SK-N-SH (cell line): ENCODE measurements at regions not wholly inside any gene's neighbourhood (a gene's known extent, or its start where the extent isn't known, plus 50 kb on each side); places are given as distances from the start of the nearest gene placed in this dataset.

Source experiments
- CTCF ChIA-PET: fragments of 300-600, 350-600 bp; formaldehyde crosslinking; extraction: SDS; loops from one replicate; lab custom pipeline; 2021; lab: Yijun Ruan, JAX
- POLR2A ChIA-PET: fragments of 350-600 bp; sonication (Branson Sonifier 250); formaldehyde crosslinking; extraction: SDS; loops from one replicate; lab custom pipeline; 2020; ENCODE audit warnings: antibody characterized with exemption, inconsistent platforms; lab: Yijun Ruan, JAX
- DNase-seq: peaks from one replicate; pipeline ENCODE4 v3.0.0; 2012
- H2AFZ ChIP-seq: fragments of 200-600 bp; sonication (generic); 2 replicates; pipeline ENCODE4 v1.8.1; 2016; ENCODE audit warnings: antibody characterized with exemption, mild to moderate bottlenecking, low read depth
- H3F3A ChIP-seq: fragments of 200-600 bp; sonication (generic); replicated peaks from 2 replicates; pipeline ENCODE3; 2016; ENCODE audit warnings: antibody characterized with exemption, mild to moderate bottlenecking; ENCODE audit not compliant: insufficient read depth
- H3K27ac ChIP-seq, 2 experiments: fragments of 200-500 bp in 1 of 2; fragments of 200-600 bp in 1 of 2; sonication (Bioruptor generic) in 1 of 2; sonication (generic), shearing (Covaris generic) in 1 of 2; 2 replicates each; pipeline versions ENCODE4 v1.5.1 to v1.6.1; 2014 to 2016; ENCODE audit warnings: low read depth in 2 of 2, inconsistent platforms in 1 of 2, low read length in 1 of 2, mild to moderate bottlenecking in 1 of 2, mixed read lengths in 1 of 2
- H3K27me3 ChIP-seq: fragments of 200-600 bp; sonication (generic), shearing (Covaris generic); 2 replicates; pipeline ENCODE4 v1.6.1; 2016; ENCODE audit warnings: mixed run types; ENCODE audit not compliant: insufficient read depth
- H3K36me3 ChIP-seq, 2 experiments: fragments of 200-500 bp in 1 of 2; fragments of 200-600 bp in 1 of 2; sonication (Bioruptor generic) in 1 of 2; sonication (generic) in 1 of 2; replicated peaks in 1 of 2; 2 replicates each; pipeline versions ENCODE3 to v1.5.1; 2014 to 2016; ENCODE audit warnings: low read length in 1 of 2, mild to moderate bottlenecking in 1 of 2; ENCODE audit not compliant: insufficient read depth in 2 of 2, control insufficient read depth in 1 of 2
- H3K4me1 ChIP-seq, 2 experiments: fragments of 200-500 bp in 1 of 2; fragments of 200-600 bp in 1 of 2; sonication (Bioruptor generic) in 1 of 2; sonication (generic), shearing (Covaris generic) in 1 of 2; 2 replicates each; pipeline versions ENCODE4 v1.5.1 to v1.6.1; 2014 to 2016; ENCODE audit warnings: low read depth in 1 of 2, low read length in 1 of 2, mixed run types in 1 of 2; ENCODE audit not compliant: insufficient read depth in 2 of 2, control insufficient read depth in 1 of 2
- H3K4me2 ChIP-seq: fragments of 200-600 bp; sonication (generic), shearing (Covaris generic); 2 replicates; pipeline ENCODE4 v1.6.1; 2017; ENCODE audit warnings: mixed run types
- H3K4me3 ChIP-seq, 2 experiments: fragments of 200-500 bp in 1 of 2; fragments of 200-600 bp in 1 of 2; sonication (Bioruptor generic) in 1 of 2; sonication (generic), shearing (Covaris generic) in 1 of 2; 2 replicates each; pipeline versions ENCODE4 v1.5.1 to v1.8.1; 2014 to 2016; ENCODE audit warnings: low read depth in 2 of 2, inconsistent platforms in 1 of 2, low read length in 1 of 2, mild to moderate bottlenecking in 1 of 2, mixed read lengths in 1 of 2, moderate library complexity in 1 of 2
- H3K79me2 ChIP-seq: fragments of 200-600 bp; sonication (generic); 2 replicates; pipeline ENCODE4 v1.8.1; 2017; ENCODE audit warnings: mild to moderate bottlenecking; ENCODE audit not compliant: insufficient read depth
- H3K9ac ChIP-seq: fragments of 200-600 bp; sonication (generic); 2 replicates; pipeline ENCODE4 v1.6.1; 2017; ENCODE audit warnings: mixed run types
- H3K9me2 ChIP-seq: fragments of 200-600 bp; sonication (generic); 2 replicates; pipeline ENCODE4 v1.6.1; 2017; ENCODE audit warnings: mixed run types
- H3K9me3 ChIP-seq: fragments of 200-600 bp; sonication (generic); 2 replicates; pipeline ENCODE4 v1.6.1; 2017; ENCODE audit warnings: mixed run types, mild to moderate bottlenecking, moderate library complexity
- H4K20me1 ChIP-seq: fragments of 200-600 bp; sonication (generic); 2 replicates; pipeline ENCODE4 v1.6.1; 2017; ENCODE audit warnings: mild to moderate bottlenecking, mixed run types; ENCODE audit not compliant: insufficient read depth
- CHD2 ChIP-seq: fragments of 150-350 bp; IDR thresholded peaks from 2 replicates; pipeline ENCODE4 v1.6.1; 2018; ENCODE audit warnings: low read length; ENCODE audit not compliant: partially characterized antibody
- EP300 ChIP-seq, 2 experiments: IDR thresholded peaks; 2 replicates each; pipeline versions ENCODE4 v1.4.0 to v1.6.1; 2012; ENCODE audit warnings: borderline replicate concordance in 1 of 2, low read depth in 1 of 2, low read length in 1 of 2
- EZH2phosphoT487 ChIP-seq: fragments of 200-600 bp; sonication (generic); IDR thresholded peaks from 2 replicates; pipeline ENCODE4 v1.6.1; 2017; ENCODE audit warnings: low read depth, mixed run types, mild to moderate bottlenecking, antibody characterized with exemption, moderate library complexity, borderline replicate concordance
- GABPA ChIP-seq: IDR thresholded peaks from 2 replicates; pipeline ENCODE4 v1.4.0; 2012; ENCODE audit warnings: low read depth, mild to moderate bottlenecking
- MEF2A ChIP-seq: IDR thresholded peaks from 2 replicates; pipeline ENCODE4 v1.4.0; 2012; ENCODE audit warnings: low read depth, borderline replicate concordance
- RAD21 ChIP-seq: IDR thresholded peaks from 2 replicates; pipeline ENCODE4 v1.6.1; 2012; ENCODE audit warnings: mild to moderate bottlenecking, low read length
- RCOR1 ChIP-seq: fragments of 150-350 bp; IDR thresholded peaks from 2 replicates; pipeline ENCODE4 v1.6.1; 2017; ENCODE audit warnings: antibody characterized with exemption, low read length
- RFX5 ChIP-seq: IDR thresholded peaks from 2 replicates; pipeline ENCODE4 v1.6.1; 2012; ENCODE audit warnings: mild to moderate bottlenecking, improper control_type of control experiment, low read length
- RXRA ChIP-seq: IDR thresholded peaks from 2 replicates; pipeline ENCODE4 v1.4.0; 2012; ENCODE audit warnings: low read depth, mild to moderate bottlenecking, borderline replicate concordance
- SIN3A ChIP-seq: IDR thresholded peaks from 2 replicates; pipeline ENCODE4 v1.6.1; 2012; ENCODE audit warnings: low read depth, mild to moderate bottlenecking, low read length, moderate library complexity, borderline replicate concordance
- TCF12 ChIP-seq: IDR thresholded peaks from 2 replicates; pipeline ENCODE4 v1.4.0; 2012
- TEAD4 ChIP-seq: IDR thresholded peaks from 2 replicates; pipeline ENCODE4 v1.4.0; 2012; ENCODE audit warnings: mild to moderate bottlenecking, borderline replicate concordance; ENCODE audit not compliant: insufficient read depth
- YY1 ChIP-seq: IDR thresholded peaks from 2 replicates; pipeline ENCODE4 v1.4.0; 2012; ENCODE audit warnings: low read depth, mild to moderate bottlenecking
- WGBS: methylation state at CpG from one replicate; pipeline ENCODE4 v1.1.6; 2017; ENCODE audit warnings: low lambda C conversion rate; 5-methylcytosine and 5-hydroxymethylcytosine counted together
- TF ChIP-seq, protein P1 (sequence below): fragments of 200-600 bp; sonication (generic); IDR thresholded peaks from 2 replicates; pipeline ENCODE4 v1.6.1; 2017; ENCODE audit warnings: antibody characterized with exemption, mild to moderate bottlenecking, moderate library complexity
- TF ChIP-seq, protein P2 (sequence below): IDR thresholded peaks from 2 replicates; pipeline ENCODE4 v1.6.1; 2012; ENCODE audit warnings: mild to moderate bottlenecking, low read depth, low read length, moderate library complexity
- TF ChIP-seq, protein P3 (sequence below): IDR thresholded peaks from 2 replicates; pipeline ENCODE4 v1.4.0; 2012; ENCODE audit warnings: low read depth

DNA sequence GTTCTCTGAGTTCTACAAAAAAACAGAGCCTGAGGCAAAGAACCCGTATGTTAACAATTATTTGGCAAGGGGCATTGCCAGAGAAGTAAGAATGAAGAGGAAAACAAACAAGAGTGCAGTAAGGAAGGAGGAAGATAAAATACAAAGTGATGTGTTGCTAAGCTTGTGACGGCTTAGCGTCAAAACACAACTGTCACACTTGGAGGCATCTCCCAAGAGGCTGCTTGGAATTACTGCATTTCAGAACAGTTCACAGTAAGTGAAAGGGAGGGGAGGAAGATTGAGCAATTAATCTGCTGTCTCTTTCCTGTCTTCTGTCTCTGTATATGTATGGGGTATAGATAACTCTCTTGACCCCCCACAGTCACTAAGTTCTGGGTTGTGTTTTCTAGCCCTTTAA, 1017.0 kb upstream of the TMPRSS15 start:
- CTCF ChIA-PET = no interaction called here
- Histone ChIP-seq H3K27ac (no peak overlapping the region), H3K27me3 (no peaks in the 10 kb centered on the region), H3F3A (no peaks in the 10 kb centered on the region), H3K9me3 (peaks cover 4% of the 10 kb centered on the region), H3K4me3 (no peak overlapping the region), H3K9ac (no peak overlapping the region), H3K79me2 (no peaks in the 10 kb centered on the region), H3K36me3 (no peaks in the 10 kb centered on the region), H4K20me1 (no peaks in the 10 kb centered on the region), H3K4me2 (no peak overlapping the region), H2AFZ (no peak overlapping the region), H3K4me1 (no peaks in the 10 kb centered on the region)
- DNase-seq = no peak
- POLR2A ChIA-PET = no interaction called here
- WGBS = 41% methylated on average over 3 of the region's 3 CpGs
- TF ChIP-seq RAD21 = no peak
- no peak for TF ChIP-seq RCOR1
- no peak for TF ChIP-seq EP300 (IDR thresholded peaks at IDR 0.05; ENCODE audit: borderline replicate concordance in 1 of 2, low read depth in 1 of 2, low read length in 1 of 2)
- no peak for TF ChIP-seq CHD2
- TF ChIP-seq TEAD4 = no peak
- TF ChIP-seq, protein P1, sequence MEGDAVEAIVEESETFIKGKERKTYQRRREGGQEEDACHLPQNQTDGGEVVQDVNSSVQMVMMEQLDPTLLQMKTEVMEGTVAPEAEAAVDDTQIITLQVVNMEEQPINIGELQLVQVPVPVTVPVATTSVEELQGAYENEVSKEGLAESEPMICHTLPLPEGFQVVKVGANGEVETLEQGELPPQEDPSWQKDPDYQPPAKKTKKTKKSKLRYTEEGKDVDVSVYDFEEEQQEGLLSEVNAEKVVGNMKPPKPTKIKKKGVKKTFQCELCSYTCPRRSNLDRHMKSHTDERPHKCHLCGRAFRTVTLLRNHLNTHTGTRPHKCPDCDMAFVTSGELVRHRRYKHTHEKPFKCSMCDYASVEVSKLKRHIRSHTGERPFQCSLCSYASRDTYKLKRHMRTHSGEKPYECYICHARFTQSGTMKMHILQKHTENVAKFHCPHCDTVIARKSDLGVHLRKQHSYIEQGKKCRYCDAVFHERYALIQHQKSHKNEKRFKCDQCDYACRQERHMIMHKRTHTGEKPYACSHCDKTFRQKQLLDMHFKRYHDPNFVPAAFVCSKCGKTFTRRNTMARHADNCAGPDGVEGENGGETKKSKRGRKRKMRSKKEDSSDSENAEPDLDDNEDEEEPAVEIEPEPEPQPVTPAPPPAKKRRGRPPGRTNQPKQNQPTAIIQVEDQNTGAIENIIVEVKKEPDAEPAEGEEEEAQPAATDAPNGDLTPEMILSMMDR = no peak
- TF ChIP-seq MEF2A = no peak
- TF ChIP-seq EZH2phosphoT487 = no peak
- TF ChIP-seq TCF12 = no peak
- TF ChIP-seq GABPA = no peak
- TF ChIP-seq, protein P2, sequence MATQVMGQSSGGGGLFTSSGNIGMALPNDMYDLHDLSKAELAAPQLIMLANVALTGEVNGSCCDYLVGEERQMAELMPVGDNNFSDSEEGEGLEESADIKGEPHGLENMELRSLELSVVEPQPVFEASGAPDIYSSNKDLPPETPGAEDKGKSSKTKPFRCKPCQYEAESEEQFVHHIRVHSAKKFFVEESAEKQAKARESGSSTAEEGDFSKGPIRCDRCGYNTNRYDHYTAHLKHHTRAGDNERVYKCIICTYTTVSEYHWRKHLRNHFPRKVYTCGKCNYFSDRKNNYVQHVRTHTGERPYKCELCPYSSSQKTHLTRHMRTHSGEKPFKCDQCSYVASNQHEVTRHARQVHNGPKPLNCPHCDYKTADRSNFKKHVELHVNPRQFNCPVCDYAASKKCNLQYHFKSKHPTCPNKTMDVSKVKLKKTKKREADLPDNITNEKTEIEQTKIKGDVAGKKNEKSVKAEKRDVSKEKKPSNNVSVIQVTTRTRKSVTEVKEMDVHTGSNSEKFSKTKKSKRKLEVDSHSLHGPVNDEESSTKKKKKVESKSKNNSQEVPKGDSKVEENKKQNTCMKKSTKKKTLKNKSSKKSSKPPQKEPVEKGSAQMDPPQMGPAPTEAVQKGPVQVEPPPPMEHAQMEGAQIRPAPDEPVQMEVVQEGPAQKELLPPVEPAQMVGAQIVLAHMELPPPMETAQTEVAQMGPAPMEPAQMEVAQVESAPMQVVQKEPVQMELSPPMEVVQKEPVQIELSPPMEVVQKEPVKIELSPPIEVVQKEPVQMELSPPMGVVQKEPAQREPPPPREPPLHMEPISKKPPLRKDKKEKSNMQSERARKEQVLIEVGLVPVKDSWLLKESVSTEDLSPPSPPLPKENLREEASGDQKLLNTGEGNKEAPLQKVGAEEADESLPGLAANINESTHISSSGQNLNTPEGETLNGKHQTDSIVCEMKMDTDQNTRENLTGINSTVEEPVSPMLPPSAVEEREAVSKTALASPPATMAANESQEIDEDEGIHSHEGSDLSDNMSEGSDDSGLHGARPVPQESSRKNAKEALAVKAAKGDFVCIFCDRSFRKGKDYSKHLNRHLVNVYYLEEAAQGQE = no peak
- TF ChIP-seq SIN3A = no peak
- no peak for TF ChIP-seq YY1
- TF ChIP-seq, protein P3, sequence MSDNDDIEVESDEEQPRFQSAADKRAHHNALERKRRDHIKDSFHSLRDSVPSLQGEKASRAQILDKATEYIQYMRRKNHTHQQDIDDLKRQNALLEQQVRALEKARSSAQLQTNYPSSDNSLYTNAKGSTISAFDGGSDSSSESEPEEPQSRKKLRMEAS = no peak
- TF ChIP-seq, all 33 proteins: peak for 0
- no peaks in the 10 kb centered on the region for H3K9me2 ChIP-seq

DNA sequence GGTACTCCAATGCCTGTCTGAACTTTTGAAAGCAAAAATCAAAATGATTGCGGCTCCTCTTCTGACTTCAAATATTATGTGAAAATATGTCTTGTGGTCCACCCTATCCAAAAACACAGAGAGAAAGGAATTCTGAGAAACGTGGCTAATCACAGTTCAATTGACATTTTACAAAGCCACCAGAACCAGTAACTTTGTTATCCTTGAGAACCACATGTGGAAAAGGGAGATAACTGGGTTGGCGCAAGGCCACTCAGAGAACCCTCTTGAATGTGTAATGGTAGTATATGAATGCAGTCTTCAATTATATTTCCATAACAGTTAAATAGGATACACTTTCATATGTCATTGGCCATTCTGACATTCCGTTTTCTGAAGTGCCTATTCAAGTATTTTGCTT, 1030.0 kb upstream of the TMPRSS15 start:
- H3K4me2 ChIP-seq = no peak overlapping the region
- CTCF ChIA-PET = no interaction called here
- TF ChIP-seq RXRA (no peak), CHD2 (no peak), RFX5 (no peak)
- WGBS = 30% methylated on average over 4 of the region's 4 CpGs
- POLR2A ChIA-PET = no interaction called here
- H3F3A ChIP-seq = no peaks in the 10 kb centered on the region
- H4K20me1 ChIP-seq = no peaks in the 10 kb centered on the region
- no peak overlapping the region for H2AFZ ChIP-seq
- no peak for DNase-seq
- H3K27ac ChIP-seq = no peak overlapping the region
- H3K79me2 ChIP-seq = no peaks in the 10 kb centered on the region
- no peaks in the 10 kb centered on the region for H3K27me3 ChIP-seq
- no peaks in the 10 kb centered on the region for H3K9me2 ChIP-seq
- H3K4me3 ChIP-seq = no peak overlapping the region
- no peaks in the 10 kb centered on the region for H3K9me3 ChIP-seq
- H3K4me1 ChIP-seq = no peaks in the 10 kb centered on the region
- H3K9ac ChIP-seq = no peak overlapping the region
- H3K36me3 ChIP-seq = no peaks in the 10 kb centered on the region
